Uterus (tissue), 3 donors: ENCODE measurements at regions not wholly inside any gene's neighbourhood (a gene's known extent, or its start where the extent isn't known, plus 50 kb on each side); places are given as distances from the start of the nearest gene placed in this dataset.

Experiments used
- DNase-seq, 2 donors: peaks; one replicate each; pipeline ENCODE4 v3.0.0-alpha.2; 2019 to 2020
- H3K27ac ChIP-seq, 2 donors: fragments of 200-600 bp; sonication (generic); 1 replicate in 1 of 2; 2 replicates in 1 of 2; pipeline ENCODE4 v1.5.1; 2016 to 2018
- H3K27me3 ChIP-seq, 2 donors: fragments of 200-600 bp; sonication (generic); one replicate each; pipeline ENCODE4 v1.5.1; 2018 to 2019; ENCODE audit warnings: control low read depth in 1 of 2
- H3K36me3 ChIP-seq, 2 donors: fragments of 200-600 bp; sonication (generic); one replicate each; pipeline ENCODE4 v1.5.1; 2019; ENCODE audit warnings: control low read depth in 1 of 2
- H3K4me1 ChIP-seq, 2 donors: fragments of 200-600 bp; sonication (generic); one replicate each; pipeline ENCODE4 v1.5.1; 2018 to 2019; ENCODE audit warnings: control low read depth in 1 of 2
- H3K4me3 ChIP-seq, 2 donors: fragments of 200-600 bp; sonication (generic); 1 replicate in 1 of 2; 2 replicates in 1 of 2; pipeline ENCODE4 v1.5.1; 2018 to 2019; ENCODE audit warnings: mild to moderate bottlenecking in 1 of 2
- H3K9me3 ChIP-seq, 2 donors: fragments of 200-600 bp; sonication (generic); one replicate each; pipeline ENCODE4 v1.5.1; 2019; ENCODE audit warnings: control low read depth in 1 of 2
- POLR2A ChIP-seq, 2 donors: fragments of 450-650 bp; IDR thresholded peaks; one replicate each; pipeline ENCODE4 v1.6.1; 2016; ENCODE audit warnings: antibody characterized with exemption in 2 of 2, mild to moderate bottlenecking in 1 of 2, moderate library complexity in 1 of 2
- intact Hi-C: fragments of 100-400 bp; cut with DNase I; formaldehyde crosslinking; loops from one replicate; pipeline ENCODE4 v1.15.1; 2023; ENCODE audit warnings: low total_unique reads
- TF ChIP-seq, protein P1 (sequence below), 4 experiments: fragments of 200-600 bp in 2 of 4; fragments of 450-650 bp in 2 of 4; sonication (generic) in 2 of 4; IDR thresholded peaks; one replicate each; pipeline ENCODE4 v1.5.1; 2016 to 2019; ENCODE audit warnings: antibody characterized with exemption in 4 of 4, mild to moderate bottlenecking in 2 of 4, moderate library complexity in 1 of 4
- donor health status: DM: yes; HTN: yes; CAD: no.

DNA sequence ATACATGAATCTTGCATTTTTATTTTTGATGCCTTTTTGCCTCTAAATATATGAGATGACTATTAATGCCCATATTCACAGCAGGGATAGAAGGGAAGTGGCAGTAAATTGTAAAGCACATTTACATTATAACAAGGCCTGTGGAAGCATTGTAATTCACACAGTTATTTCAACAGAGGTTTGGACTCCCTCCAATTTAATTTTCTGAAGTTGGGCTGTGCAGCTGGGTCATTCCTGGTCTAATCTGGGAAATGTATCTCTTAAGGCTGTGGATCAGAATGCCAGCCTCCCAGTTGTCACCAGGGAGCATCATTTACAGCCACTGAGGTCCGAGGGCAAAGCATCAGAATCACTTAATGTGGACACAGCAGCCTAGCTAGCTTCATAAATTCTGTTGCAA, 434.5 kb downstream of the MFSD1 start:
- no peak for DNase-seq
- no peaks in the 10 kb centered on the region for H3K4me1 ChIP-seq
- H3K9me3 ChIP-seq = no peaks in the 10 kb centered on the region
- TF ChIP-seq, protein P1, sequence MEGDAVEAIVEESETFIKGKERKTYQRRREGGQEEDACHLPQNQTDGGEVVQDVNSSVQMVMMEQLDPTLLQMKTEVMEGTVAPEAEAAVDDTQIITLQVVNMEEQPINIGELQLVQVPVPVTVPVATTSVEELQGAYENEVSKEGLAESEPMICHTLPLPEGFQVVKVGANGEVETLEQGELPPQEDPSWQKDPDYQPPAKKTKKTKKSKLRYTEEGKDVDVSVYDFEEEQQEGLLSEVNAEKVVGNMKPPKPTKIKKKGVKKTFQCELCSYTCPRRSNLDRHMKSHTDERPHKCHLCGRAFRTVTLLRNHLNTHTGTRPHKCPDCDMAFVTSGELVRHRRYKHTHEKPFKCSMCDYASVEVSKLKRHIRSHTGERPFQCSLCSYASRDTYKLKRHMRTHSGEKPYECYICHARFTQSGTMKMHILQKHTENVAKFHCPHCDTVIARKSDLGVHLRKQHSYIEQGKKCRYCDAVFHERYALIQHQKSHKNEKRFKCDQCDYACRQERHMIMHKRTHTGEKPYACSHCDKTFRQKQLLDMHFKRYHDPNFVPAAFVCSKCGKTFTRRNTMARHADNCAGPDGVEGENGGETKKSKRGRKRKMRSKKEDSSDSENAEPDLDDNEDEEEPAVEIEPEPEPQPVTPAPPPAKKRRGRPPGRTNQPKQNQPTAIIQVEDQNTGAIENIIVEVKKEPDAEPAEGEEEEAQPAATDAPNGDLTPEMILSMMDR (IDR thresholded peaks at IDR 0.05) = no peak
- no peak for TF ChIP-seq POLR2A (IDR thresholded peaks at IDR 0.05)
- no peaks in the 10 kb centered on the region for H3K36me3 ChIP-seq
- intact Hi-C loops = no loop called here
- no peaks in the 10 kb centered on the region for H3K27me3 ChIP-seq
- H3K27ac ChIP-seq = no peak overlapping the region
- no peak overlapping the region for H3K4me3 ChIP-seq

DNA sequence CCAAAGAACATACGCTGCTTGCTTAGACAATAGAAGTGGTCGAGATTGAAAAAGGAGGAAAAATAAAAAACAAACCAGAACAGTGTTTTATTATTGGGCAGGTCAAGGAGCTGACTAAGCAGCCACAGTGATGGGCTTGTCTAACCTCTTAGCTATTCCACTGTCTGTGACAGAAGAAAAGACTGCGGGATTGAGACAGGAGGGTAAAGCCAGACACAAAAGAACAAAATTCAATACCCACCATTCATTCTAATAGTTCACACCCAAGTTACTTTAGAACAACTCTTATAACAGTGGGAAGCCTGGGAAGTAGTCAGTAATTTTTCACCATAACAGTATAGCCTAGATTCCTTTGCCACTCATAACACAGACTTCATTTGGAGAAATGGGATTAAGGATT, 435.4 kb downstream of the MFSD1 start:
- intact Hi-C loops = no loop called here
- DNase-seq = no peak
- no peaks in the 10 kb centered on the region for H3K36me3 ChIP-seq
- H3K27me3 ChIP-seq = no peaks in the 10 kb centered on the region
- H3K9me3 ChIP-seq = no peaks in the 10 kb centered on the region
- no peaks in the 10 kb centered on the region for H3K4me1 ChIP-seq
- no peak overlapping the region for H3K27ac ChIP-seq
- TF ChIP-seq, protein P1 (IDR thresholded peaks at IDR 0.05) = no peak
- no peak for TF ChIP-seq POLR2A (IDR thresholded peaks at IDR 0.05)
- H3K4me3 ChIP-seq = no peak overlapping the region

DNA sequence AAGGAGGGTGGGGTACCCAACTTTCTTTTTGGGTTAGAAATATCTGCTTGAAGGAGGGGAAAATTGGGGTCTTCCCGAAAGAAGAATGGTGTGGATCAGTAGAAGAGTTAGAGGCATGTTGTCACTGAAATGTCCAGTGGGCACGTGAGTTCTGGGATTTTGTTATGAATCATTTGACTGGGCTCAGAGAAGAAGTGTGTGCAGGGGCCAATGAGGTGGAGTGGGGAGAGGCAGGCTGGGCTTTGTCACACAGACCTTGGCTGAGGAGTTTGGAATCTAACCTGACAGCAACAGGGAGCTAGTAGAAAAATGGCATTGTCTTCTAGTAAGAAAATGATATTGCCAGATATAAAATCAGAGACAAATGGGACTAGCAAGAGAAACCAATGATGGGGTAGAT, 436.8 kb downstream of the MFSD1 start:
- intact Hi-C loops = no loop called here

DNA sequence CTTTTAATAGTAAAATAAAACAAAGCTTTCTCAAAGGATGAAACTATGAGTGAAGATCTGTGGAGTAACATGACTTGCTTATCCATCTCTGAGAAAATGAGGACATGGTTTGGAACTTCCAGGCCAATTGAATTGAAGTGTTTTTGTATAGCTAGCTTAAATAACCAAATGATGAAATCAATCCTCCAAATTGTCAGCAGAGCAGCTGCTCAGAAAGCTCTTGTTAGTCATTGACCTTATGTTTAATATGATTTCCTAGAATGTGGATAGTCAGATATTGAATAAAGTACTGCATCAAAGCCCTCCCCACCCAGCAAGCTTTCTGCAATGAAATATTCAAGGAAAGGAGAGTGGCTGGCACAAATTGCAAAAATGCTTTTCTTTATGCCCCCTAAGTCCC, 437.2 kb downstream of the MFSD1 start:
- intact Hi-C loops = no loop called here
- Histone ChIP-seq H3K4me3 (no peak overlapping the region), H3K4me1 (no peaks in the 10 kb centered on the region), H3K36me3 (no peaks in the 10 kb centered on the region), H3K9me3 (no peaks in the 10 kb centered on the region), H3K27ac (no peak overlapping the region), H3K27me3 (no peaks in the 10 kb centered on the region)
- DNase-seq = no peak
- TF ChIP-seq POLR2A (IDR thresholded peaks at IDR 0.05) = no peak
- TF ChIP-seq, protein P1 (IDR thresholded peaks at IDR 0.05) = no peak

More for the DNA sequence above, 436.8 kb downstream of the MFSD1 start:
- no peaks in the 10 kb centered on the region for H3K9me3 ChIP-seq
- no peak overlapping the region for H3K27ac ChIP-seq
- no peak overlapping the region for H3K4me3 ChIP-seq
- no peak for TF ChIP-seq POLR2A (IDR thresholded peaks at IDR 0.05)
- TF ChIP-seq, protein P1 (IDR thresholded peaks at IDR 0.05) = no peak
- H3K27me3 ChIP-seq = no peaks in the 10 kb centered on the region
- DNase-seq = no peak
- no peaks in the 10 kb centered on the region for H3K4me1 ChIP-seq
- H3K36me3 ChIP-seq = no peaks in the 10 kb centered on the region

DNA sequence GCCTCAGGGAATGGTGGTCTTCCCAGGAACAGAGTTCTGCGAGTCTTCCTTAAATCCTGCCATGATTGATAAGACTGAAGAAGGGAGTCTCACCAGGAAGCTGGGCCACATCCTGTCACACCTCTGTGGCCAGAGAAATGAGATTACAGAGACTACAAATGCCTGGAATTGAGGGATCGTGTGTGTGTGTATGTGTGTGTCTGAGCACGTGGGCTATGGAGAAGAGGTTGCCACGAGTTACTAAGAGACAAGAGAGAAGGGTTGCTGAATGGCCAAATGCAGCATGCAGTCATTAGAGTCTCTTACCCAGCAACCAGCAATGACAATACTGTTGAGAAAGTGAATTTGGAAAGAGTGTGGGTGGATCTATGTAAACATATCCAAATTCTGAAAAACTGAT, 443.1 kb downstream of the MFSD1 start:
- no peaks in the 10 kb centered on the region for H3K4me1 ChIP-seq
- DNase-seq = no peak
- no peak overlapping the region for H3K27ac ChIP-seq
- intact Hi-C loops = no loop called here
- no peaks in the 10 kb centered on the region for H3K36me3 ChIP-seq
- no peak for TF ChIP-seq POLR2A (IDR thresholded peaks at IDR 0.05)
- TF ChIP-seq, protein P1 (IDR thresholded peaks at IDR 0.05) = no peak
- no peak overlapping the region for H3K4me3 ChIP-seq
- no peaks in the 10 kb centered on the region for H3K9me3 ChIP-seq
- H3K27me3 ChIP-seq = no peaks in the 10 kb centered on the region
